OCI-LY3 (cell line): ENCODE measurements at regions not wholly inside any gene's neighbourhood (a gene's known extent, or its start where the extent isn't known, plus 50 kb on each side); places are given as distances from the start of the nearest gene placed in this dataset.
"Not testable (repeated sequence)": the region's sequence is repeated elsewhere in the genome, so short reads cannot be mapped to it uniquely, and the experiment has no call there.

Experiments
- EZH2phosphoT487 ChIP-seq: fragments of 200-600 bp; shearing (Covaris generic); IDR thresholded peaks from 2 replicates; pipeline ENCODE4 v1.6.1; 2018; ENCODE audit warnings: antibody characterized with exemption, mixed run types, low read depth
- TF ChIP-seq, protein P1 (sequence below): fragments of 200-600, 300-600 bp; sonication (generic); IDR thresholded peaks from 2 replicates; pipeline ENCODE4 v1.5.1; 2014; ENCODE audit warnings: antibody characterized with exemption, low read length, low read depth

- TF ChIP-seq, protein P1, sequence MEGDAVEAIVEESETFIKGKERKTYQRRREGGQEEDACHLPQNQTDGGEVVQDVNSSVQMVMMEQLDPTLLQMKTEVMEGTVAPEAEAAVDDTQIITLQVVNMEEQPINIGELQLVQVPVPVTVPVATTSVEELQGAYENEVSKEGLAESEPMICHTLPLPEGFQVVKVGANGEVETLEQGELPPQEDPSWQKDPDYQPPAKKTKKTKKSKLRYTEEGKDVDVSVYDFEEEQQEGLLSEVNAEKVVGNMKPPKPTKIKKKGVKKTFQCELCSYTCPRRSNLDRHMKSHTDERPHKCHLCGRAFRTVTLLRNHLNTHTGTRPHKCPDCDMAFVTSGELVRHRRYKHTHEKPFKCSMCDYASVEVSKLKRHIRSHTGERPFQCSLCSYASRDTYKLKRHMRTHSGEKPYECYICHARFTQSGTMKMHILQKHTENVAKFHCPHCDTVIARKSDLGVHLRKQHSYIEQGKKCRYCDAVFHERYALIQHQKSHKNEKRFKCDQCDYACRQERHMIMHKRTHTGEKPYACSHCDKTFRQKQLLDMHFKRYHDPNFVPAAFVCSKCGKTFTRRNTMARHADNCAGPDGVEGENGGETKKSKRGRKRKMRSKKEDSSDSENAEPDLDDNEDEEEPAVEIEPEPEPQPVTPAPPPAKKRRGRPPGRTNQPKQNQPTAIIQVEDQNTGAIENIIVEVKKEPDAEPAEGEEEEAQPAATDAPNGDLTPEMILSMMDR = not testable (repeated sequence)
- TF ChIP-seq EZH2phosphoT487 = not testable (repeated sequence)
Measured at GRCh38 chr15:67951187-67951586, 102.9 kb upstream of the PIAS1 start.
